Neuron (in vitro differentiated cells): ENCODE measurements at regions not wholly inside any gene's neighbourhood (a gene's known extent, or its start where the extent isn't known, plus 50 kb on each side); places are given as distances from the start of the nearest gene placed in this dataset.
"Not testable (repeated sequence)": the region's sequence is repeated elsewhere in the genome, so short reads cannot be mapped to it uniquely, and the experiment has no call there.

ENCODE experiments used
- H2AFZ ChIP-seq: one replicate; pipeline ENCODE4 v1.6.1; 2013; ENCODE audit warnings: low read depth, mild to moderate bottlenecking, inconsistent platforms, low read length, moderate library complexity
- H3K27me3 ChIP-seq: one replicate; pipeline ENCODE4 v1.6.1; 2013; ENCODE audit warnings: low read length; ENCODE audit not compliant: insufficient read depth
- H3K36me3 ChIP-seq: one replicate; pipeline ENCODE4 v1.6.1; 2013; ENCODE audit warnings: low read length; ENCODE audit not compliant: insufficient read depth
- H3K4me1 ChIP-seq: one replicate; pipeline ENCODE4 v1.6.1; 2013; ENCODE audit warnings: low read length; ENCODE audit not compliant: insufficient read depth
- H3K4me3 ChIP-seq: 2 replicates; pipeline ENCODE4 v1.5.1; 2013; ENCODE audit warnings: mild to moderate bottlenecking, low read length, moderate library complexity
- H3K9me3 ChIP-seq: one replicate; pipeline ENCODE4 v1.6.1; 2013; ENCODE audit warnings: low read length

DNA sequence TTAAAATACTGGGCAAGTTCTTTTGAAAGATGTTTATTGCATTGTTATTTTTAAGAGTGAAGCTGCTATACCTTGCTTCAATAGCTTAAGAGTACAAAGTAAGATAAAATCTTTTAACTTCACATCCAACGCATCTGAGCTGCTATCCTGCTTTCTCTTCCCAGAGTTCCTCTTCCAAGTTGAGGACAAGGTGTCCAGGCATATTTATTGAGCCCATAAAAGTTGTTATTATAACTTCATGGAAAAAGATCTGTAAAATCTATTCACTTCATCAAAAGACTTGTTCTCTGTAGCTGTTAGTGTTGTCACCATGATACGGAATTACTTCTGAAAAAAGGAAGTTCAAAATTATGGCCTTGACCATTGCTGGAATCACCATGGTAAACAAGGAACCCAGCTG lies 306.2 kb upstream of the ELAVL2 start:
- no peak overlapping the region for H3K4me3 ChIP-seq
- no peak overlapping the region for H2AFZ ChIP-seq
- H3K9me3 ChIP-seq = no peaks in the 10 kb centered on the region
- H3K27me3 ChIP-seq = no peaks in the 10 kb centered on the region
- H3K4me1 ChIP-seq = no peaks in the 10 kb centered on the region
- no peaks in the 10 kb centered on the region for H3K36me3 ChIP-seq

DNA sequence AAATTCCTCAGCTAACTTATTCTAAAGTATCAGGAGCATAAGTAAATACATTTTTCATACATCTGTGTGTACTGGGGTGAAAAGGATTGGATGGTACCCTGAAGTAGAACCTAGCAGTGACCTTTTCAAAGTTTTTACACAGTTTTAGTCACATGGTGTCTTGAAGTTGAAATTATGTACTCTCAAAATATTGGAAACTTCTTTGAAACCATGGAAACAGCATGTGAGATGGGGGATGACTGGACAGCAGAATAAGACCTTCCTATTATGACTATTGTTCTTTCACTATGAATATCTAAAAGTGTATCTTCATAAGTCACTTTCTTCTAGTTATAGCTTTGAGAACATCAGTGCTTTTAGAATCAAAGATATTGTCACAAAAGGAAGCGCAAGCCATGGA lies 301.5 kb upstream of the ELAVL2 start:
- Histone ChIP-seq H3K9me3 (no peaks in the 10 kb centered on the region), H2AFZ (no peak overlapping the region), H3K4me1 (no peaks in the 10 kb centered on the region), H3K4me3 (no peak overlapping the region), H3K36me3 (no peaks in the 10 kb centered on the region), H3K27me3 (no peaks in the 10 kb centered on the region)

DNA sequence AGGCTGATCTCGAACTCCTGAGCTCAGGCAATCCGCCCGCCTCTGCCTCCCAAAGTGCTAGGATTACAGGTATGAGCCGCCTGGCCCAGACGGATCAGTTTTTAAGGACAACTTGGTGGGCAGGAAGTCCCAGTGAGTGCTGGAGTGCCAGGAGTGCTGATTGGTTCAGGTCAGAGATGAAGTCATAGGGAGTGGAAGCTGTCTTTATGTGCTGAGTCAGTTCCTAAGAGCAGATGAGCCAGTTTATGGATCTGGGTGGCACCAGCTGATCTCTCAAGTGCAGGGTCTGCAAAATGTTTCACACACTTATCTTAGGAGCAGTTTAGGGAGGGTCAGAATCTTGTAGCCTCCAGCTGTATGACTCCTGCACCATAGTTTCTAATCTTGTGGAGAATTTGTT lies 292.1 kb upstream of the ELAVL2 start:
- H3K4me3 ChIP-seq = no peak overlapping the region
- no peaks in the 10 kb centered on the region for H3K27me3 ChIP-seq
- H3K9me3 ChIP-seq = no peaks in the 10 kb centered on the region
- H3K36me3 ChIP-seq = no peaks in the 10 kb centered on the region
- H3K4me1 ChIP-seq = no peaks in the 10 kb centered on the region
- H2AFZ ChIP-seq = no peak overlapping the region

DNA sequence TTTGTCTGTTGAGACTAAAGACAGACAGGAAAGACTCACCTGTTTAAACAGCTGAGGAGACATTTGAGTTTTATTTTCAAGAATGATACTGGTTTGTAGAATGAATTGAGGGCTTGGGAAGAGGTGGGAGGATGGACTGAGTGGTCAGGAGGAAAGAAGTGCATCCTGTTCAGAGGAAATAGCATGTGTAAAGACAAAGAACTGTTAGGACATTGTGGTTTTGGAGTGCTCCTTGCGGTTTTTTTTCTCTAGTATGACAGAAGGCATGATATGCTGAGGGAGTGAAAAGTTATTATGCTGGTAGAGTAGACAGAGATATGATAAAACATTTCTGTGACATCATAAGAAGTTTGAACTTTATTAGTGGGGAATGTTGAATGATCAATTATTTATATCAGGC lies 270.7 kb upstream of the ELAVL2 start:
- Histone ChIP-seq H2AFZ (no peak overlapping the region), H3K9me3 (no peaks in the 10 kb centered on the region), H3K27me3 (no peaks in the 10 kb centered on the region), H3K4me1 (no peaks in the 10 kb centered on the region), H3K4me3 (no peak overlapping the region), H3K36me3 (no peaks in the 10 kb centered on the region)

DNA sequence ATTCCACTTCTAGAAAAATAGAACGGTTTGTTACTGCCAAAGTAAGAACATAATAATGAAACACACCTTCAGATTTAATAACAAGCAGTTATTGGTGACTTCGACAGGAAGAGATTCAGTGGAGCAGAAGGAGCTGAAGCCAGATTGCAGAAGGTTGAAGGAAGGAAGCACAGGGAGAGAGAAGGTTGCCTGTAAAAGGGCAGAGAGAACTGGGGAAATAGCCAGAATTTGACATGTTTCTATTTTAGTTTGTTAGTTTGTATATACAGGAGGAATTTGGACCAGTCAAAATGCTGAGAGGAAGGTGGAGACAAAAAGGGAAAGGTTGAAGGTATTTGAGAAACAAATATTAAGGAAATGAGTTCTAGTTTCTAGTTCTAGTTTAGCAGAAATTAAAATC lies 269.2 kb upstream of the ELAVL2 start:
- no peaks in the 10 kb centered on the region for H3K9me3 ChIP-seq
- H3K36me3 ChIP-seq = no peaks in the 10 kb centered on the region
- H3K4me3 ChIP-seq = no peak overlapping the region
- H3K27me3 ChIP-seq = no peaks in the 10 kb centered on the region
- H2AFZ ChIP-seq = no peak overlapping the region
- H3K4me1 ChIP-seq = no peaks in the 10 kb centered on the region

DNA sequence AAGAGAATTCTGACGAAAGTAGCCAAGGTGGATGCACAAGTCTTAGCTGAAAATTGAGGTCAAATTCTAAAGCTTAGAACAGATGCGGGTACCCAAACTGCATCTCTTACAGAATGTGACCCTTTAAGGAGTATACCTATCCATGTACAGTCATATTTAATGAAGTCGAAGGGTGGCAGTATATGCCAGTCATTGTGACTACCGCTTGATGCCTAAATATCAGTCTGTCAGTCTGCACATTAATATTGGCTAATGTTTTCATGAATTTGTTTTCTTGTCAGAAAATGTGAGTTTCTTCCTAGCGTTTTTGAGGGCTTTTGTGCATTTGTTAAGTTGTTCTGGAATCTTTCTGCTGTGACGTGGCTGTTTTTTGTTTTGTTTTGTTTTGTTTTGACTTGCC lies 264.5 kb upstream of the ELAVL2 start:
- H3K4me3 ChIP-seq = no peak overlapping the region
- no peaks in the 10 kb centered on the region for H3K4me1 ChIP-seq

DNA sequence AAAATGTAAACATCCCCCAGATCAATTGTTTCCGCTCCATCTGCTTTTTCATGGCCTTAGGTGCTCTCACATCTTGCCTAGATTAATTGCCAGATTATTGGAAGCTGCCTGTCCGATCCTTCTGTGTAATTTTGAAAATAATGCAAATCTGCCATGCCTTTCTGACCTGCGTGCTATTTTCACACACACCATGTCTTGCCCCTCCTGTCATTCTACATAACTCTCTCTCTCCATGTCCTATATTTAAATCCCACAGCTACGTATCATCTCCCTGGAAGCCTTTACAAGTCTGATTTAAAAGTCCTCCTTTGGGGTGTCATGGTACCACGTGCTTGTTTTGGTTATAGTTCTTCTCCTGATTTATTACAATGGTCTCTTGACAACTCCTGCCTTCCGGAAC lies 247.6 kb upstream of the ELAVL2 start:
- no peaks in the 10 kb centered on the region for H3K27me3 ChIP-seq
- H3K4me1 ChIP-seq = peaks cover 9% of the 10 kb centered on the region
- H3K4me3 ChIP-seq = no peak overlapping the region
- H2AFZ ChIP-seq = no peak overlapping the region
- no peaks in the 10 kb centered on the region for H3K9me3 ChIP-seq
- no peaks in the 10 kb centered on the region for H3K36me3 ChIP-seq

More for the DNA sequence above, 264.5 kb upstream of the ELAVL2 start:
- Histone ChIP-seq H3K36me3 (no peaks in the 10 kb centered on the region), H2AFZ (no peak overlapping the region), H3K27me3 (no peaks in the 10 kb centered on the region), H3K9me3 (no peaks in the 10 kb centered on the region)

DNA sequence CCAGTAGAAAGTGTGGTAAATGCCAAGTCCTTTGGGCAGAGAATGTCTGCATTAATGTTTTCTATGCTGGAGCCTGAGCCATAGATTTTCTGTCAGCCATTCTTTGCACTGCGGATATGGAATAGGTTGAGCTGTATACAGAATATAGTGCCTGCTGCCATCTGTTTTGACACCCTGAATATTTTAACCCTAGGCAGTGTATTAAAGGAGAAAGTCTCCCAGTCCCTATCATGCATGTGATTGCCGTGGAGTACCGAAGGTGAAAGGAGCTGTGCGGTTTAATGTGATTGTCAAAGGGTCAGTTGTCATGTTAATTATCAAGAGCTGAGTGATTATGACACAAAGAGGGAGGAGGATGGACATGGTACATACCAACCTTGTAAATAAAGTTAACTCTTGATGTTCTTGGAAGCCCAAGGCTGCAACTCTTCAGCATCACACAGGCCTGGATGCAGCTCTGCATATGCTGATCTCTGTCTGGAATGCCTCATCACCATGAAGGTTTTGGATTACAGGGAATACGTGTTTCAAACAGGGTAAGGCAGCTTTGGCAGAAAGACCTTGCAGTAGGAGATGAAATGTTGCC lies 247.1 kb upstream of the ELAVL2 start:
- no peaks in the 10 kb centered on the region for H3K9me3 ChIP-seq
- H2AFZ ChIP-seq = no peak overlapping the region
- no peaks in the 10 kb centered on the region for H3K27me3 ChIP-seq
- H3K4me1 ChIP-seq = peaks cover 9% of the 10 kb centered on the region
- no peaks in the 10 kb centered on the region for H3K36me3 ChIP-seq
- H3K4me3 ChIP-seq = no peak overlapping the region

DNA sequence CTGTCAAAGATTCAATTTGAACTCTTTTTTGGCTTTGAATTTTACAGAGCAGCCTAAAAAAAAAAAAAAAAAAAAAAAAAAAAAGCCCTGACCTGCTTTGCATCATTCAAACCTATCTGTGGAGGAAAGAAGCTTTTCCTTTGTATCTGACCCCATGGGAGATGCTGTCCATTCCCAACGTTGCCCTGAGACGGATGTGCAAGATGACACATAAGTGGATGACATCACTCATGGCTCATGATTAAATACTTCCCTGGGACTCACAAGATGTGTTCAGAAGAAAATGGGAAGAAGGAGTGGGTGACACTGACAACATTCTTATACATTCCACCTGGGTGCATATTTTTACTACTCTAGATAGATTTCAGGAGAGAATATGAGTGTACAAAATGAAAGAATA lies 245.7 kb upstream of the ELAVL2 start:
- no peaks in the 10 kb centered on the region for H3K36me3 ChIP-seq
- H2AFZ ChIP-seq = no peak overlapping the region
- no peaks in the 10 kb centered on the region for H3K27me3 ChIP-seq
- H3K4me3 ChIP-seq = no peak overlapping the region
- no peaks in the 10 kb centered on the region for H3K9me3 ChIP-seq
- H3K4me1 ChIP-seq = peaks cover 9% of the 10 kb centered on the region

DNA sequence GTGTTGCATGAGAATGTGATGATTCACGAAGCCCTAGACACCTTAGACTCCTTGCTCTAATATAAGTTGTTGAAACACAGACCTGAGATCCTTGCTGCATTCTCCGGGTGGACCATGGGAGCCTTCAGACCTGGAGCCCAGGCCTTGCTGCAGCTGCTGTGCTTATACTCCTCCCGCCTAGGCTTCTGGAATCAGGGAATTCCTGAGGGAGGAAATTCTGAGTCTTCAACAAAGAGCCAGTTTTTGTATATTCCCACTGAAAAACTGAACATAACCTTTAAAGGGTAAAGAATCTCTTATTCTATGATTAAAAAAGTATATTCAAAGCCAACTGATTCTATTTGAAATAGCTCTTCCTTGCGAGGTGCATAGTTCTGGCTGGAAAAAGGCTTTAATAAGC lies 245.1 kb upstream of the ELAVL2 start:
- no peak overlapping the region for H3K4me3 ChIP-seq
- no peaks in the 10 kb centered on the region for H3K9me3 ChIP-seq
- no peaks in the 10 kb centered on the region for H3K27me3 ChIP-seq
- peaks cover 9% of the 10 kb centered on the region for H3K4me1 ChIP-seq
- no peaks in the 10 kb centered on the region for H3K36me3 ChIP-seq
- no peak overlapping the region for H2AFZ ChIP-seq

DNA sequence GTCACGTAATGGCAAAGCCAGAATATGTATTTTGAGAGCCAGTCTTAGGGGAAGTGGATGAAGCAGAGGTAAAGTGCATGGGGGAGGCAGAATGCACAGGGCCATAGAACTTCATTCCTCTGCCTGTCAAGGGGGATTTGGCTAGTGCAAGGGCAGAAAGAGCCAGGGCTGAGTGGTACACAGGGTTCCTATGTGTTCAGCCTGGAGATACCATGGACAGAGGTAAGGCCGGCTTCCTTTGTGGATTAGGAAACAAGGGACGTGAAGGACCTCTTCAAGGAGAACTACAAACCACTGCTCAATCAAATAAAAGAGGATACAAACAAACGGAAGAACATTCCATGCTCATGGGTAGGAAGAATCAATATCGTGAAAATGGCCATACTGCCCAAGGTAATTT lies 241.1 kb upstream of the ELAVL2 start:
- H3K27me3 ChIP-seq, H3K9me3 ChIP-seq, H3K36me3 ChIP-seq, H2AFZ ChIP-seq, H3K4me3 ChIP-seq, H3K4me1 ChIP-seq: not testable (repeated sequence)

DNA sequence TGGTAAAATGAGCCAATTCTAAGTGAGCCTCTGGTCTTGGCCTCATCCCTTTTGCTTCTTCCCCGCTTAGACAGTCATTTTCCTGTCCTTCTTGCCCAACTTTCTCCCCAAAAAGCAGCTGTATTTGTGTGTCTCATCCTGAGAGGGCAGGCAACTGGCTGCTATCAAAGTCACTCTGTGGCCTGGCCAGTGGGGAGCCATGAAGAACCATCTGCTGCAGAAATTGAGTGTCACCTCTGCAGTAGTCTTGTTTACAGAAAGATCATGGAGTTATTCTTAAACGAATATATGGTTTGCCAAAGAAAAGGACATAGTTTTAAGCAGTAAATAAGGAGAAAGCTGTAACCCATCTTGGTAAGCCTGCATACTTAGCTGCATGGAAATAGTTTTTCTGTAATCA lies 233.6 kb upstream of the ELAVL2 start:
- H3K9me3 ChIP-seq = no peaks in the 10 kb centered on the region
- no peaks in the 10 kb centered on the region for H3K36me3 ChIP-seq
- no peak overlapping the region for H3K4me3 ChIP-seq
- H3K4me1 ChIP-seq = no peaks in the 10 kb centered on the region
- no peaks in the 10 kb centered on the region for H3K27me3 ChIP-seq
- H2AFZ ChIP-seq = no peak overlapping the region

DNA sequence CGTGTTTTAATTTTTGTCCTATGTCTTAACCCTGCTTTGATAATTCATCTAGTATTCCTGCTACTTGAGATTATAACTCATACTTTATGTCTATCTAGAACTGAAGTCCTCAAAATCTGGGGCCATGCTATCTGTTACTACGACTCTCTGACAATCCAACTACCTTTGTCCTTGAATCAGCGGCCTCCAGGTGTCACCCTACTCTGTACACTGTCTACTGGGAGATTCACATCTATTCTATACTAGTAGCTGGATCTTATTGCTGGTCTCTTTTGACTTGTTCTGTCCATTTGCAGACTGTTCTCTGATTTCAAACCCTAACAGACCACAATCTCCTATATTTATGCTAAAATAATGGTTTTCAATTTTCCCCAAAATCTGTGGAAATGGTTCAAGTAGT lies 225.5 kb upstream of the ELAVL2 start:
- no peaks in the 10 kb centered on the region for H3K9me3 ChIP-seq
- no peaks in the 10 kb centered on the region for H3K36me3 ChIP-seq
- no peak overlapping the region for H3K4me3 ChIP-seq
- no peak overlapping the region for H2AFZ ChIP-seq
- H3K27me3 ChIP-seq = no peaks in the 10 kb centered on the region
- peaks cover 7% of the 10 kb centered on the region for H3K4me1 ChIP-seq

DNA sequence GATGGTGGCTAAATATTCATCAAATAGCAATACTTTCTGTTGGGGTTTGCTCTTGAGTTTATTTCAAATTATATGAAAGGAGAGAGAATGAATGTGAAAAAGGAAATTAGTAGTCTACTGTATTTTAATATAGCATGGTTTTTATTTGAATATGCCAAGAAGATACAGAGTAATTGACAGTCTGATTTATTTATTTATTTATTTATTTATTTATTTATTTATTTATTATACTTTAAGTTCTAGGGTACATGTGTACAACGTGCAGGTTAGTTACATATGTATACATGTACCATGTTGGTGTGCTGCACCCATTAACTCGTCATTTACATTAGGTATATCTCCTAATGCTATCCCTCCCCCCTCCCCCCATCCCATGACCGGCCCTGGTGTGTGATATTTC lies 224.2 kb upstream of the ELAVL2 start:
- H3K9me3 ChIP-seq, H3K4me1 ChIP-seq, H3K27me3 ChIP-seq, H3K4me3 ChIP-seq, H2AFZ ChIP-seq, H3K36me3 ChIP-seq: not testable (repeated sequence)
